HCT116 (cell line): ENCODE measurements at regions not wholly inside any gene's neighbourhood (a gene's known extent, or its start where the extent isn't known, plus 50 kb on each side); places are given as distances from the start of the nearest gene placed in this dataset.

Experiments
- ATAC-seq: fragments of 200-7000 bp; cut with Tn5 transposase; 2 replicates; pipeline ENCODE4 v1.9.1; 2020; ENCODE audit warnings: mild to moderate bottlenecking, moderate library complexity
- BruUV-seq: library from RNA; stranded (reverse); fragments of 400-500 nt; replicated peaks from 2 replicates; lab custom pipeline; 2021; lab: Mats Ljungman, UMichigan
- CTCF ChIA-PET: fragments of 300-600 bp; sonication (Branson Sonifier 250); formaldehyde crosslinking; loops from one replicate; lab custom pipeline; 2021; ENCODE audit warnings: antibody characterized with exemption; lab: Charles Lee
- POLR2A ChIA-PET: fragments of 300-600, 350-600 bp; sonication (Branson Sonifier 250); formaldehyde crosslinking; loops from one replicate; lab custom pipeline; 2021; ENCODE audit warnings: antibody characterized with exemption; lab: Charles Lee
- RAD21 ChIA-PET, 2 experiments: fragments of 300-600 bp; sonication (Branson Sonifier 250); formaldehyde crosslinking; loops; one replicate each; lab custom pipeline; 2023; ENCODE audit warnings: low total read pairs in 2 of 2; ENCODE audit not compliant: uncharacterized antibody in 2 of 2, unreplicated experiment in 2 of 2, low non-redundant PET in 1 of 2; lab: Charles Lee
- DNase-seq: peaks from one replicate; pipeline ENCODE4 v3.0.0-alpha.2; 2010; ENCODE audit warnings: low read depth, low spot score
- H2AFZ ChIP-seq: fragments of 200-600 bp; shearing (Covaris generic), sonication (generic); 2 replicates; pipeline ENCODE4 v1.6.1; 2017; ENCODE audit warnings: low read depth, mixed run types, mixed read lengths, antibody characterized with exemption, low read length; ENCODE audit not compliant: poor library complexity, severe bottlenecking
- H3K27ac ChIP-seq: 2 replicates; pipeline ENCODE4 v1.5.1; 2012; ENCODE audit warnings: low read depth, low read length
- H3K27me3 ChIP-seq: fragments of 200-600 bp; sonication (generic); 2 replicates; pipeline ENCODE4 v1.6.1; 2016; ENCODE audit warnings: mixed run types, low read length, mixed read lengths; ENCODE audit not compliant: insufficient read depth
- H3K36me3 ChIP-seq, 2 experiments: fragments of 200-500 bp in 1 of 2; fragments of 200-600 bp in 1 of 2; sonication (Bioruptor generic) in 1 of 2; sonication (generic) in 1 of 2; 2 replicates each; pipeline versions ENCODE4 v1.5.1 to v1.6.1; 2014 to 2016; ENCODE audit warnings: low read length in 2 of 2, inconsistent platforms in 1 of 2, mixed read lengths in 1 of 2, mixed run types in 1 of 2; ENCODE audit not compliant: insufficient read depth in 2 of 2, control insufficient read depth in 1 of 2
- H3K4me1 ChIP-seq, 2 experiments: fragments of 200-600 bp in 1 of 2; sonication (generic) in 1 of 2; 2 replicates each; pipeline versions ENCODE4 v1.5.1 to v1.6.1; 2012 to 2017; ENCODE audit warnings: low read length in 2 of 2, inconsistent platforms in 1 of 2, mild to moderate bottlenecking in 1 of 2, mixed read lengths in 1 of 2, mixed run types in 1 of 2, moderate library complexity in 1 of 2; ENCODE audit not compliant: insufficient read depth in 2 of 2, control insufficient read depth in 1 of 2
- H3K4me2 ChIP-seq: fragments of 200-600 bp; sonication (generic); 2 replicates; pipeline ENCODE4 v1.6.1; 2017; ENCODE audit warnings: mixed run types, low read length, mixed read lengths
- H3K4me3 ChIP-seq, 2 experiments: fragments of 200-600 bp in 1 of 2; sonication (generic) in 1 of 2; replicated peaks in 1 of 2; 2 replicates each; pipeline ENCODE4 v1.5.1; 2011 to 2016; ENCODE audit warnings: low read length in 2 of 2, control low read depth in 1 of 2, low read depth in 1 of 2, mild to moderate bottlenecking in 1 of 2, mixed read lengths in 1 of 2, mixed run types in 1 of 2
- H3K79me2 ChIP-seq: fragments of 200-600 bp; sonication (generic); 2 replicates; pipeline ENCODE4 v1.6.1; 2017; ENCODE audit warnings: mild to moderate bottlenecking, mixed run types, low read length, moderate library complexity, mixed read lengths; ENCODE audit not compliant: insufficient read depth
- H3K9ac ChIP-seq: fragments of 200-600 bp; sonication (generic); 2 replicates; pipeline ENCODE4 v1.6.1; 2016; ENCODE audit warnings: low read length, mixed read lengths
- H3K9me2 ChIP-seq: fragments of 200-600 bp; sonication (generic), shearing (Covaris generic); 2 replicates; pipeline ENCODE4 v1.6.1; 2017; ENCODE audit warnings: mixed run types, mild to moderate bottlenecking, moderate library complexity; ENCODE audit not compliant: insufficient read depth
- H3K9me3 ChIP-seq, 2 experiments: fragments of 200-500 bp in 1 of 2; fragments of 200-600 bp in 1 of 2; sonication (Bioruptor generic) in 1 of 2; sonication (generic) in 1 of 2; 2 replicates each; pipeline ENCODE4 v1.6.1; 2014 to 2017; ENCODE audit warnings: low read length in 2 of 2, mixed read lengths in 2 of 2, inconsistent platforms in 1 of 2, low read depth in 1 of 2, mild to moderate bottlenecking in 1 of 2, mixed run types in 1 of 2, moderate library complexity in 1 of 2; ENCODE audit not compliant: control insufficient read depth in 1 of 2, insufficient read depth in 1 of 2
- H4K20me1 ChIP-seq: fragments of 200-600 bp; sonication (generic), shearing (Covaris generic); 2 replicates; pipeline ENCODE4 v1.6.1; 2017; ENCODE audit warnings: mixed run types, mild to moderate bottlenecking, moderate library complexity; ENCODE audit not compliant: insufficient read depth
- EGR1 ChIP-seq: IDR thresholded peaks from 2 replicates; pipeline ENCODE4 v1.6.1; 2012; ENCODE audit warnings: low read depth
- ELF1 ChIP-seq: IDR thresholded peaks from 2 replicates; pipeline ENCODE4 v1.6.1; 2012; ENCODE audit warnings: low read depth, borderline replicate concordance
- EZH2 ChIP-seq: fragments of 200-600 bp; sonication (generic); IDR thresholded peaks from 2 replicates; pipeline ENCODE4 v1.6.1; 2017; ENCODE audit warnings: antibody characterized with exemption, mixed run types
- EZH2phosphoT487 ChIP-seq: fragments of 200-600 bp; IDR thresholded peaks from 2 replicates; pipeline ENCODE4 v1.6.1; 2018; ENCODE audit warnings: antibody characterized with exemption, borderline replicate concordance
- FOSL1 ChIP-seq: IDR thresholded peaks from 2 replicates; pipeline ENCODE4 v1.6.1; 2012; ENCODE audit warnings: low read depth
- JUND ChIP-seq: IDR thresholded peaks from 2 replicates; pipeline ENCODE4 v1.6.1; 2012
- MAX ChIP-seq: IDR thresholded peaks from 2 replicates; pipeline ENCODE4 v1.6.1; 2012
- SIN3A ChIP-seq: IDR thresholded peaks from 2 replicates; pipeline ENCODE4 v1.6.1; 2012; ENCODE audit warnings: low read depth
- SP1 ChIP-seq: IDR thresholded peaks from 2 replicates; pipeline ENCODE4 v1.6.1; 2012; ENCODE audit warnings: low read depth
- SRF ChIP-seq: IDR thresholded peaks from 2 replicates; pipeline ENCODE4 v1.6.1; 2012; ENCODE audit warnings: low read depth
- TCF7L2 ChIP-seq: IDR thresholded peaks from 2 replicates; pipeline ENCODE4 v1.7.0; 2011; ENCODE audit warnings: borderline replicate concordance, inconsistent platforms; ENCODE audit not compliant: insufficient read depth, insufficient read length; ENCODE audit errors: extremely low read depth
- ZFX ChIP-seq: fragments of 450-650 bp; IDR thresholded peaks from 2 replicates; pipeline ENCODE4 v1.6.1; 2017
- ZNF274 ChIP-seq: fragments of 200-500 bp; sonication (Bioruptor generic); IDR thresholded peaks from 2 replicates; pipeline ENCODE4 v1.6.1; 2014; ENCODE audit warnings: mild to moderate bottlenecking, low read depth, low read length, inconsistent platforms
- intact Hi-C: fragments of 100-400 bp; cut with micrococcal nuclease; formaldehyde crosslinking; loops from 2 replicates; pipeline ENCODE4 v1.10.0; 2022

DNA sequence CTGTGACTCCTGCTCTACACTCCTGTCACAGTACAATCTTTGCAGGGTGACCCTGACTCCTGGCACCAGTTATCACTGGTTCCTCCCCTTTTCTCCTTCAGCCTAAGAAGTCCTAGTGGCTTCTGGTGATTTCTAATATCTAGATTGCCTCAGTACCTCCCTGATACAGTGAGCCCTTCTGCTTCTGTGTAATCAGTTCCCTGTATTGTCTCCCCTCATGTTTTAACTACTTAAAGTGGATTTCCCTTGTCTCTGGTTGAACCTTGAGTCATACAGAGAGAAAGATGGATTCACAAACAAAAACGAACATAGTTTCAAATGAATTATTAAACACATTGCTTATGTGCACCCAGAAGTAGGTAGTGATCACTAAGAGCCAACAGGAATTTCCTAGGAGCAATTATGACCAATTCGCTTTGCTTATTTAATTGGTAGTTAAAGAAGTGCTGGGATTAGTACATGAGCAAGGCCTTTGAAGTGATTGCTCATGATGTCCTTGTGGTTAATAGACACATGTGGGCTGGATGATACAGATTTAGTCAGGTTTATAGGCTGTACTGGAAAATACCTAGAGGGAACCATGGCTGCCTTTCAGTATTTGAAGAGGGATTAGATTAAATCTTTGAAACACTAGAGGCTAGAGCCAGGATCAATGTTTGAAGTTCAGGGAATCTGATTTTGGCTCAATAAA is 145.8 kb upstream of the MEF2C start:
- no peaks in the 10 kb centered on the region for H4K20me1 ChIP-seq
- H3K9me2 ChIP-seq, result no peaks in the 10 kb centered on the region
- no peaks in the 10 kb centered on the region for H3K9me3 ChIP-seq
- POLR2A ChIA-PET, result no interaction called here
- DNase-seq (peak; percentile 18), ATAC-seq (no peak)
- no peaks in the 10 kb centered on the region for H3K36me3 ChIP-seq
- no TSS peak for BruUV-seq
- peaks cover 0 to 10% of the 10 kb centered on the region in 2 experiments; a peak in 2 of 4 replicates for H3K4me1 ChIP-seq
- CTCF ChIA-PET, result no interaction called here
- intact Hi-C loops, result no loop called here
- H3K27ac ChIP-seq, result no peak overlapping the region
- H3K4me3 ChIP-seq, result no peak overlapping the region
- no peak overlapping the region for H3K9ac ChIP-seq
- no peaks in the 10 kb centered on the region for H3K27me3 ChIP-seq
- no peaks in the 10 kb centered on the region for H3K79me2 ChIP-seq
- peak overlapping the region; percentile 3; the same call in 1 of the 2 replicates for H3K4me2 ChIP-seq
- TF ChIP-seq SP1, result peak; percentile 25; the same call in 1 of the 2 replicates
- no peak for TF ChIP-seq EZH2
- TF ChIP-seq ZNF274, result no peak
- TF ChIP-seq SIN3A, result no peak
- peak; percentile 41 for TF ChIP-seq FOSL1
- peak; percentile 30; the same call in 1 of the 2 replicates for TF ChIP-seq JUND
- peak; percentile 55 for TF ChIP-seq TCF7L2
- H2AFZ ChIP-seq, result no peak overlapping the region
- RAD21 ChIA-PET, result no interaction called here

DNA sequence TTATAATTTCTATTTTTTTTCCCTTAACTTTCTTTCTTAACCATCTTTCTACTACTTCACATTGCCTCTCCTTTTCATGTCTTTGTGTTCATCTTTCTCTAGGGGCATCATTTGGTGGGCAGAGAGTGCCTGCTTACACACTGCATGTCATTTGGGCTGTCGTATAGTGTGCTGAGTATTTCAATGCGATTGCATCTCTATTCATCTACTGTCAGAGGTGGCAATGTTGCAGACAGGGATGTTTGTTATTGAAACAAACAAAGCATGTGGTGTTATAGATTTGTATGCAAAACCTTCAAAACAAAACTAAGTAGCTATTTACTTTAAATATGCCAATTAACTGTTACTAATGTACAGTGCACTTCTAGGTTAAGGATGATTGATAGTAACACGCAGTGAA is 141.1 kb upstream of the MEF2C start:
- ChIA-PET POLR2A (no interaction called here), CTCF (no interaction called here), RAD21 (no interaction called here)
- H3K9me2 ChIP-seq, result no peaks in the 10 kb centered on the region
- no peaks in the 10 kb centered on the region for H3K27me3 ChIP-seq
- H3K79me2 ChIP-seq, result no peaks in the 10 kb centered on the region
- ATAC-seq (no peak), DNase-seq (no peak)
- no peak overlapping the region for H3K4me2 ChIP-seq
- BruUV-seq, result no TSS peak
- peaks cover 0 to 7% of the 10 kb centered on the region in 2 experiments; a peak in 2 of 4 replicates for H3K4me1 ChIP-seq
- no peaks in the 10 kb centered on the region for H3K9me3 ChIP-seq
- intact Hi-C loops, result no loop called here
- H3K9ac ChIP-seq, result no peak overlapping the region
- H3K27ac ChIP-seq, result no peak overlapping the region
- no peaks in the 10 kb centered on the region for H3K36me3 ChIP-seq
- TF ChIP-seq EGR1 (no peak), MAX (no peak), ELF1 (no peak), ZNF274 (no peak), SP1 (no peak), ZFX (no peak), SIN3A (no peak), SRF (no peak), EZH2phosphoT487 (no peak)
- no peaks in the 10 kb centered on the region for H4K20me1 ChIP-seq
- no peak overlapping the region for H2AFZ ChIP-seq
- no peak overlapping the region for H3K4me3 ChIP-seq
